GM18517 (cell line): ENCODE measurements at regions not wholly inside any gene's neighbourhood (a gene's known extent, or its start where the extent isn't known, plus 50 kb on each side); places are given as distances from the start of the nearest gene placed in this dataset.

ENCODE experiments used
- ATAC-seq: cut with Tn5 transposase; IDR thresholded peaks from one replicate; pipeline ENCODE4 v1.9.1; 2021; ENCODE audit warnings: mild to moderate bottlenecking, moderate library complexity; ENCODE audit not compliant: unreplicated experiment

GRCh38 chr15:93662162-93662885 is 569.0 kb upstream of the MCTP2 start:
- no peak for ATAC-seq

GRCh38 chr15:93658026-93658816 is 569.2 kb upstream of the RGMA start:
- no peak for ATAC-seq

DNA sequence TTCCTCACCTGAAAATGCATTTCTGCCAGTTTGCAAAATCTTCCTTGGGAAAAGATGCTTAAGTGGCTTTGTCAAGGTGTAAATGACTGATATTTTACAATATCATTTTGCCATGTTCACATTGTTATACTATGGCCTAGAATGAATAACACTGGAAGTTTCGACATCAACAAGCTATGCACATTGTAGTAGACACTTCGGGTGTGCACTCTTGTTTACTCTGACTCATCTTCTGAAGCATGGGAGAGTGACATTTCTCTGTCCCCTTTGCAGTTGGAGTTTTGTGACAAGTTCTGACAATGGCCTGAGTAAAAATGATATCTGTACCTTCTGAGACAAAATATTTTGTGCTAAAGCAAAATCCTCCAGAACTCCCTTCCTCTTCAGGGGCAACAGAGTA is 567.0 kb upstream of the RGMA start:
- ATAC-seq, result no peak

DNA sequence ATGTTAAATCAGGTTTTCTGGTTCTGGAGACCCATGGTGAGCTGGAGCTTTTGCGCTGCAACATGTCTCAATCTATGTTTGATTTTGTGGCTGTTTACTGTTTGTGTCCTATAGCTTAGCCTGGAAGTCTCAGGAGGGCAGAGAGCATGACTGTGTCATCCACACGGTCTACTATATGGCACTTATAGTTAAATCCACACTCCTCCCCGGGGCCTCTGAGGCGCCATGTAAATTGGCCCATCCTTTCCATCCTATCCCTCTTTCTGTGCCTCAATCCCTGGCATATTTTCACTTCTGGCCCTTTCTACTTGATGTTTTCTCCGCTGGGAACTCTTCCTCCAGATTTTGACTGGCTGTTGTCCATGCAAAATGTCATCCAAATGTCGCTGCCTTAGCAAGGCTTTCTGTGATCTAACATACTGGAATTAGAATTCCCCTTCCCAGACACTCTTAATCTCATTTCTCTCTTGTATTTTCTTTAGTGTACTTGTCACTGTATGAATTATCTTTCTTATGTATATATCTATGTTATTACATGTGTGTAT is 560.8 kb upstream of the RGMA start:
- no peak for ATAC-seq

GRCh38 chr15:93646193-93646592 is 557.2 kb upstream of the RGMA start:
- no peak for ATAC-seq

- no peak for ATAC-seq
Observed at GRCh38 chr15:93645594-93645993, 556.6 kb upstream of the RGMA start.

- ATAC-seq, result no peak
Observed at GRCh38 chr15:93644595-93644994, 555.6 kb upstream of the RGMA start.

- ATAC-seq, result no peak
Observed at GRCh38 chr15:93640411-93640962, 551.5 kb upstream of the RGMA start.

- no peak for ATAC-seq
Observed at GRCh38 chr15:93631958-93632618, 543.1 kb upstream of the RGMA start.

- ATAC-seq, result no peak
Observed at GRCh38 chr15:93619597-93619996, 530.6 kb upstream of the RGMA start.

- ATAC-seq, result no peak
Observed at GRCh38 chr15:93617443-93617842, 528.4 kb upstream of the RGMA start.

GRCh38 chr15:93614386-93615104 is 525.5 kb upstream of the RGMA start:
- ATAC-seq, result no peak

DNA sequence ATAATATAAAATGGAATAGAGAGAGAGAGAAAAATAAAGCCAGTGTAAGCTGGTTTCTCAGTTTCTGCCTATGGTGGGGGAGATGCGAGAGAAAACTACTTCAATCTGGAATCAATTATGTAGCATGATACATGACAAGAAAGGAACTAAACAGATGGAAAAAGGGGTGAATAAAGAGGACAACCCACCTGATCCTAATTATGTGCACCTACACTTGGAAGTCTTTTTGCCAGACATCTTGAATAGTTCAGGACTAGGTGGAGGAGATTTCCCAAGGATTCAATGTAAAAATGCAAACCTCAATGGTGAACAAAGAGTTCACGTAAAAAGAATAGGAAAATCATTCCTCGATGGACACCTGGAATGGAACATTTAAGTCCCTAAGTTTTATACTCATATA is 524.4 kb upstream of the RGMA start:
- ATAC-seq, result no peak

DNA sequence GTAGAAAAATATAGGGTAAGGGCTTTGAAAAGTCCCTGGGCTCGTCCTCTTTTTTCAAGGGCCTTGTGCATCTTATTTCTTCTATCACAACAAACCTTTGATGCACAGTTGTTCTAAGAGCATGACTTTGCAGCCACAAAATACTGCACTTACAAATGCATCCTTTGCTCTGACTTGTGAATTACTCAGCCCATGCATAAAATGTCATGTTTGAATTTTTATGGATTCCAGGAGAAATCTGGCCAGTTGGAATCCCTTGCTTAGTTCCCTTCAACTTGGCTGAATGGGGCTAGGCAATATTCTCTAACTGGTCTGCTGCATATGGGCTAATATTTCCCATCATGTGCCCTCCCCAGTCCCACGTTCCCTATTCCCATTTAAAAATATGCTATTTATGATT is 523.9 kb upstream of the RGMA start:
- no peak for ATAC-seq

- no peak for ATAC-seq
Observed at GRCh38 chr15:93610944-93611343, 521.9 kb upstream of the RGMA start.

DNA sequence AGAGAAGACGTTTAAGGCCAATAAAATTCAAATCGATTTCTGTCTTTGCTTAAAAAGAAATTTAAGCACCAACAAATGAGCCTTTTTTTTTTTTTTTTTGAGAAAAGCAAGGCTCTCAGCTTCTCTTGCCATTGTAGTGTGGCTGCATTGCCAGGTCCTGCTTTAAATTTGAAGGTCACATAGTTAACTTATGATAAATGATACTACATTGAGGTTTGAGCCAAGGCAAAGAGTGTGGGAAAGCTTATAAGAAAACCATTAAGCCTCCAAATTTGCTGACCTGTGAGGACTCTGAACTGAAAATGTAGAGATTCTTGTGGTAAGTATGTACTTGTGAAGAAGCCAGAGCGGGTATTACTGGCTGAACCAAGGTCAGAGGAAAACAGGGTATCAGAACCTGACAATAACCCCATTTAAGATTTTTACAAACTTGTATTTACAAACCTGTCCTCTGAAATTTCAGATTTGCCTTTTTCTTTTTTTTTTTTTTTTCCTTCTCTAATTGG is 519.7 kb upstream of the RGMA start:
- ATAC-seq, result no peak

- no peak for ATAC-seq
Observed at GRCh38 chr15:93603550-93603949, 514.5 kb upstream of the RGMA start.

DNA sequence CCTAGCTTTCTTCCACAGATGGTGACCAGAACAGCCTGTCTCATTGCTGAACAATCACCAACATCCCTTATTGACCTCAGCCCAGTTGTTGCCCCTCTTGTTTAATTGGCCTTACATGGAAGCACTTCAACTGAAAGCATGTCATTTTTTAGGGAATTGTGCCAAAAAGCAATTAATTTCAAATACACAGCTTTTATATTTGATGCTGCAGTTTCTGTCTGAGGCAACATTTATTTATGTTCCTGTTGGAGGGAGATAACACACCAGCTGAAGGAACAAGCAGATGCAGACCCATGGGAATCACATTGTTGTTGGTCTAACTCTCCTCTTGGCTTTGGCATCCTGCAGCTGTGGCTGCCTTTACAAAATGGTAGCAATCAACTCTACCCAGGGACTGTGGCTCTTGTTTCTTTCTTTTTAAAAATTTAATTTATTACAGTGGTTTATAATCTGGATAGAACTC is 498.1 kb upstream of the RGMA start:
- ATAC-seq, result no peak

DNA sequence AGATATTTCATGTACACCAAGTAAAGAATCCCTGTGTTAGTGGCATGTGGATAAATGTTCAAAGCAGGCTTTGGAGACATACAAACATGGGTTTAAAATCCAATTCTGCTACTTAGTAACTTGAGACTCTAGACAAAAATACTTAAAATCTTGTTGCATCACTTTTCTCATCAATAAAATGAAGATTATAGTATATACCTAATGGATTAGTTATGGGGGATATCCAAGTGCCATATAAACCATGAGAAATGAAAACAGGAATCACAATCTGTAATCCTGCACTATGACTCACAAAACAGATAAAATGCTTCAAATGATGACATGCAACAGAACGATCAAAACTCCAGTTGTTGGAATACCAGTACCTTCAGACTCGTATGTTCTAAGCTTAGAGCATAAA is 496.0 kb upstream of the RGMA start:
- ATAC-seq, result no peak

- ATAC-seq, result no peak
Observed at GRCh38 chr15:93583968-93584367, 495.0 kb upstream of the RGMA start.
